Left lung (tissue), 4 donors: ENCODE measurements at regions not wholly inside any gene's neighbourhood (a gene's known extent, or its start where the extent isn't known, plus 50 kb on each side); places are given as distances from the start of the nearest gene placed in this dataset.
A peak's percentile ranks its signal among the peaks of the same experiment; 100 is the strongest.

Experiments
- ATAC-seq: fragments of 200-7000 bp; cut with Tn5 transposase; one replicate; pipeline ENCODE4 v1.9.1; 2020; ENCODE audit warnings: moderate library complexity
- DNase-seq, 4 donors: peaks; one replicate each; pipeline ENCODE4 v3.0.0-alpha.2; 2013 to 2020
- H3K27ac ChIP-seq, 2 donors: fragments of 200-600 bp; sonication (generic) in 1 of 2; one replicate each; pipeline versions ENCODE4 v1.5.0 to v1.8.0; 2020 to 2021
- H3K27me3 ChIP-seq, 2 donors: fragments of 200-600 bp; sonication (generic) in 1 of 2; one replicate each; pipeline versions ENCODE4 v1.5.0 to v1.8.0; 2020 to 2021
- H3K36me3 ChIP-seq, 2 donors: fragments of 200-600 bp; sonication (generic) in 1 of 2; one replicate each; pipeline versions ENCODE4 v1.5.0 to v1.8.0; 2020 to 2021
- H3K4me1 ChIP-seq, 2 donors: fragments of 200-600 bp; one replicate each; pipeline ENCODE4 v1.8.0; 2021
- H3K4me3 ChIP-seq, 2 donors: fragments of 200-600 bp; sonication (generic) in 1 of 2; one replicate each; pipeline versions ENCODE4 v1.5.0 to v1.8.0; 2020 to 2021; ENCODE audit warnings: mild to moderate bottlenecking in 1 of 2
- H3K9me3 ChIP-seq, 2 donors: fragments of 200-600 bp; sonication (generic) in 1 of 2; one replicate each; pipeline versions ENCODE4 v1.5.0 to v1.8.0; 2020 to 2021
- intact Hi-C, 2 donors: fragments of 100-400 bp; cut with DNase I; formaldehyde crosslinking; loops; one replicate each; pipeline versions ENCODE4 v1.11.2 to v1.14.2; 2022
- TF ChIP-seq, protein P1 (sequence below), 2 donors: fragments of 200-600 bp; sonication (generic) in 1 of 2; IDR thresholded peaks; one replicate each; pipeline versions ENCODE4 v1.5.0 to v1.8.0; 2021; ENCODE audit warnings: antibody characterized with exemption in 2 of 2
- donor health status: DM: no; HTN: yes; CAD: no.
- donor health status: DM: no; HTN: no; CAD: no.

DNA sequence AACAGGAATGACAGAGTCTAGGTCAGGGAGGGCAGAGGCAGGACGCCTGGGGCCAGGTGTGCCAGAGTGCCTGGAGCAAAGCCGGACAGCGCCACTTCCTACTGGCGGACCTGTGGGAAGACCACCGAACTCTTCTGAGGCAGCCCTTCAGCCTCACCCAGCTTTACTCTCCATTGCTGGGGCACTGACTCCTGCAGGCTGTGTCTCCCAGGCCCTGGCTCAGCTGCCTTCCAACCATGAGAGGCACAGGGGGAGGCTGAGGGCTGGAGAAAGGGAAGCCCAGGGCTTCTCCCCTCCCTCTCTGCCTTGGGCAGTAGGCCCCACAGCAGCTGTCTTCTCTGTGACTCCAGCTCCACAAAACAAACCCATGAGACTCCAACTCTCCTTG is 139.6 kb upstream of the UNC5B start:
- Histone ChIP-seq H3K4me3 (no peak overlapping the region), H3K27me3 (peaks cover 0 to 17% of the 10 kb centered on the region in 2 donors), H3K4me1 (no peaks in the 10 kb centered on the region), H3K36me3 (no peaks in the 10 kb centered on the region), H3K27ac (no peak overlapping the region), H3K9me3 (no peaks in the 10 kb centered on the region)
- DNase-seq = peak in 1 of 4 donors; percentile 46
- TF ChIP-seq, protein P1, sequence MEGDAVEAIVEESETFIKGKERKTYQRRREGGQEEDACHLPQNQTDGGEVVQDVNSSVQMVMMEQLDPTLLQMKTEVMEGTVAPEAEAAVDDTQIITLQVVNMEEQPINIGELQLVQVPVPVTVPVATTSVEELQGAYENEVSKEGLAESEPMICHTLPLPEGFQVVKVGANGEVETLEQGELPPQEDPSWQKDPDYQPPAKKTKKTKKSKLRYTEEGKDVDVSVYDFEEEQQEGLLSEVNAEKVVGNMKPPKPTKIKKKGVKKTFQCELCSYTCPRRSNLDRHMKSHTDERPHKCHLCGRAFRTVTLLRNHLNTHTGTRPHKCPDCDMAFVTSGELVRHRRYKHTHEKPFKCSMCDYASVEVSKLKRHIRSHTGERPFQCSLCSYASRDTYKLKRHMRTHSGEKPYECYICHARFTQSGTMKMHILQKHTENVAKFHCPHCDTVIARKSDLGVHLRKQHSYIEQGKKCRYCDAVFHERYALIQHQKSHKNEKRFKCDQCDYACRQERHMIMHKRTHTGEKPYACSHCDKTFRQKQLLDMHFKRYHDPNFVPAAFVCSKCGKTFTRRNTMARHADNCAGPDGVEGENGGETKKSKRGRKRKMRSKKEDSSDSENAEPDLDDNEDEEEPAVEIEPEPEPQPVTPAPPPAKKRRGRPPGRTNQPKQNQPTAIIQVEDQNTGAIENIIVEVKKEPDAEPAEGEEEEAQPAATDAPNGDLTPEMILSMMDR (IDR thresholded peaks at IDR 0.05) = no peak
- intact Hi-C loops = no loop called here
- ATAC-seq = no peak

DNA sequence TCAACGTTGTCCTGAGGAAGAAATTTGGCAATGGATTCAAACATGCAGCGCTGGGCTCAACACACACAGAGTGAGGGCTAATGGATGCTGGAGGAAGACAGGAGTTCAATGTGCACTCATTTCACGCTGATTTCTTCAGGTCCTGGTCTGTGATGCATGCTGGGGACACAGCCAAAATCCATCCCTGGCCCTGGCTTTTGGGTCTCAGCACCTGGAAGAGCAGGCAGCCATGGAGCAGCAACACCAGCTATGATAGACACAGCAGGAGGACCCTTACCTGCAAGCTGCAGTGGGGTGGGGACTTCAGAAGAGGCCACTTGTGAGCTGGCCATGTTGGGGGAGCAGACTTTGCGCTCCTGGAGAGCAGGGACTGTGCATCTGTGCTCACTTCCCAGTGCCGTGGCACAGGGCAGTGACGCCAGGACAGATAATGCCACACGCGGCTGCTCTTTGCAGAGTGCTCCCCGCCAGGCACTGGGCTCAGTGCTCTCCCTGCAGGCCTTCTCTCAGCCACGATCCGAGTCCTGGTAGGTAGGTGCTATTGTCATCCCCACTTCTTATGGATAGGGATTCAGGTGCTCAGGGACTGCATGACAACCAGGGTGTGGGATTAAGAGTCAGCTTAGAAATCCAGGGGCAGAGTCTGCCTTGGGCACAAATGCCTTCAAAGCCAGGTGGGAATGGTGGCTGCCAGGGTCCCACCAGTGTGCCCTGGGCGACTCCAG is 138.8 kb upstream of the UNC5B start:
- no peaks in the 10 kb centered on the region for H3K9me3 ChIP-seq
- TF ChIP-seq, protein P1 (IDR thresholded peaks at IDR 0.05) = no peak
- H3K27ac ChIP-seq = no peak overlapping the region
- ATAC-seq (no peak), DNase-seq (peak in 1 of 4 donors; percentile 68)
- no peaks in the 10 kb centered on the region for H3K4me1 ChIP-seq
- intact Hi-C loops = no loop called here
- no peak overlapping the region for H3K4me3 ChIP-seq
- peaks cover 0 to 17% of the 10 kb centered on the region in 2 donors for H3K27me3 ChIP-seq
- H3K36me3 ChIP-seq = no peaks in the 10 kb centered on the region

DNA sequence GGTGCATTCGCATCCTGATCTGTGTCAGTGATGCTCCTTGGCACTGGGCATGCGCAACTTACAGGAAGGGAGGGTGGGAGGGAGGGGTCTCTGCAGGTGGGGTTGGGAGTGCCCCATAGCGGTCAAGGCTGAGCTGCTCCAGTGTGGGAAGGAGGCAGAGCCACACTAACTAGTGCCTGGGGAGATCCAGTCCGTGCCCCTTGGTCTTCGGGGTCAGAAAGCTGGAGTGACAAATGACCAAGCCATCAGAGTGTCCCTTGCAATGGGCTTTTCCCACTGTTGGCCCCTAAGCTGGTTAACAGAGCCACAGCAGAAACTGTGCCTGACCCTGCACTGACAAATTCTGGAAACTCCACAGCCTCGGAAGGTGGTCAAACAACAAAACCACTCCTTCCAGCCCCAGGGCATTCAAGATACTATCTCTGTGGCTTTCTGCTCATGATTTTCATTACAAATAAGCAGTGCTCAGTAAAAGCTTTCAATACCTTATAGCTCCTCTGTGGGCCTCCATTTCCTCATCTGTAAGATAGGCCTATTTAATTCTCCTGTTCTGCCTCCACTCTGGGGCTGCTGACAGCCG is 138.1 kb upstream of the UNC5B start:
- peaks cover 0 to 17% of the 10 kb centered on the region in 2 donors for H3K27me3 ChIP-seq
- DNase-seq (no peak), ATAC-seq (no peak)
- H3K9me3 ChIP-seq = no peaks in the 10 kb centered on the region
- no peaks in the 10 kb centered on the region for H3K4me1 ChIP-seq
- intact Hi-C loops = no loop called here
- no peak overlapping the region for H3K27ac ChIP-seq
- no peaks in the 10 kb centered on the region for H3K36me3 ChIP-seq
- TF ChIP-seq, protein P1 (IDR thresholded peaks at IDR 0.05) = no peak
- H3K4me3 ChIP-seq = no peak overlapping the region

DNA sequence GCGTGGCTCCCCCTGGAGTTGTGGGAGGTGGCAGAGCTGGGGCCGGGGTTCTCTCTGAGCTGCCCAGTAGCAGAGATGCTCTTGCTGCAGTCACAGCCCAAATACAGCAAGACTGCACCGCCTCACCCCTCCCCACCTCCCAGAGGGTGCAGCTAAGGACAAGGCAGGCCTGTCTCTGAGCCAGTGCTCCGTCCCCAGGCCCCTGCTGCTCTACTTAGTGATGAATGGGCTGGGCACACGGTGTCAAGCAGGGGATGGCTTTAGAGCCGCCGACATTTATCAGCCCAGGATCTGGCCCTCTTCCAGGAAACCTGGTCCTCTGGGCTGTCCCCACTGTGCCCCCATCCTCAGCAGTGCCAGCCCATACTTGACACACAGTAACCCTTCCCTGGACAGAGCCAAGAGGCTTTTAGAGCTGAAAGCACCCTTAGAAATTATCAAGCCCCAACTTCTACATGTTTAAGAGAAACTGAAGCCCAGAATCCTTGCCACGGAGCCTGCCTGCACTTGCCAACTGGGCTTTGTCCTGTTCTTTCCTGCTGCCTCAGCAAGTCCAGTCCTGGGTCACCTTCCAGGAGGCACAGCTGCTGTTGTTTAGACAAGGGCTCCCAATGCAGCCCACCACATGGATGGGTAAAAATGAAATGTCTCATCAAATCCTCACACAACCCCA is 137.1 kb upstream of the UNC5B start:
- no peaks in the 10 kb centered on the region for H3K36me3 ChIP-seq
- ATAC-seq (no peak), DNase-seq (peak in 2 of 4 donors; percentile 51)
- intact Hi-C loops = no loop called here
- H3K27me3 ChIP-seq = peaks cover 0 to 17% of the 10 kb centered on the region in 2 donors
- no peaks in the 10 kb centered on the region for H3K4me1 ChIP-seq
- TF ChIP-seq, protein P1 (IDR thresholded peaks at IDR 0.05) = no peak
- no peaks in the 10 kb centered on the region for H3K9me3 ChIP-seq
- H3K27ac ChIP-seq = no peak overlapping the region
- H3K4me3 ChIP-seq = no peak overlapping the region
